ENCODE measurements at regions not wholly inside any gene's neighbourhood (a gene's known extent, or its start where the extent isn't known, plus 50 kb on each side); places are given as distances from the start of the nearest gene placed in this dataset.

GRCh38 chr2:40512256-40512655 is 60.4 kb upstream of the SLC8A1 start:
- Histone ChIP-seq H3K27ac (ENCODE audit: low read depth, low read length, poor library complexity, severe bottlenecking) (no peak overlapping the region), H3K4me3 (ENCODE audit: low read depth, low read length, poor library complexity, severe bottlenecking) (no peak overlapping the region), H2AFZ (ENCODE audit: low read length) (no peak overlapping the region), H3K36me3 (ENCODE audit: insufficient read depth, low read length) (no peaks in the 10 kb centered on the region), H3K9me2 (ENCODE audit: insufficient read depth, low read length) (no peaks in the 10 kb centered on the region), H3K79me2 (ENCODE audit: insufficient read depth, low read depth, low read length) (no peaks in the 10 kb centered on the region), H3K4me2 (ENCODE audit: low read length) (no peak overlapping the region), H3K4me1 (ENCODE audit: insufficient read depth, low read length, poor library complexity, severe bottlenecking) (no peaks in the 10 kb centered on the region), H4K20me1 (ENCODE audit: insufficient read depth, low read length) (no peaks in the 10 kb centered on the region), H3K9me3 (ENCODE audit: low read length) (no peaks in the 10 kb centered on the region)
- BruUV-seq (replicated peaks), result no TSS peak
- POLR2A ChIA-PET, result interaction anchor here (0.7 to 1.5 kb wide), 5 partner anchors 11 to 314 kb away, joined by 3 to 6 read pairs (median 3); no protein-coding TSS in a partner anchor
- CTCF ChIA-PET (ENCODE audit: unreplicated experiment), result no interaction called here
- TF ChIP-seq, protein P1, sequence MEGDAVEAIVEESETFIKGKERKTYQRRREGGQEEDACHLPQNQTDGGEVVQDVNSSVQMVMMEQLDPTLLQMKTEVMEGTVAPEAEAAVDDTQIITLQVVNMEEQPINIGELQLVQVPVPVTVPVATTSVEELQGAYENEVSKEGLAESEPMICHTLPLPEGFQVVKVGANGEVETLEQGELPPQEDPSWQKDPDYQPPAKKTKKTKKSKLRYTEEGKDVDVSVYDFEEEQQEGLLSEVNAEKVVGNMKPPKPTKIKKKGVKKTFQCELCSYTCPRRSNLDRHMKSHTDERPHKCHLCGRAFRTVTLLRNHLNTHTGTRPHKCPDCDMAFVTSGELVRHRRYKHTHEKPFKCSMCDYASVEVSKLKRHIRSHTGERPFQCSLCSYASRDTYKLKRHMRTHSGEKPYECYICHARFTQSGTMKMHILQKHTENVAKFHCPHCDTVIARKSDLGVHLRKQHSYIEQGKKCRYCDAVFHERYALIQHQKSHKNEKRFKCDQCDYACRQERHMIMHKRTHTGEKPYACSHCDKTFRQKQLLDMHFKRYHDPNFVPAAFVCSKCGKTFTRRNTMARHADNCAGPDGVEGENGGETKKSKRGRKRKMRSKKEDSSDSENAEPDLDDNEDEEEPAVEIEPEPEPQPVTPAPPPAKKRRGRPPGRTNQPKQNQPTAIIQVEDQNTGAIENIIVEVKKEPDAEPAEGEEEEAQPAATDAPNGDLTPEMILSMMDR (conservative IDR thresholded peaks at IDR 0.05; ENCODE audit: low read length), result no peak
- TF ChIP-seq EZH2phosphoT487 (IDR thresholded peaks at IDR 0.05; ENCODE audit: borderline replicate concordance, low read depth, low read length), result no peak
- intact Hi-C loops (cut with micrococcal nuclease; ENCODE audit: unreplicated experiment), result no loop called here
- no peak for DNase-seq (ENCODE audit: low spot score)

GRCh38 chr2:40513201-40513600 is 61.3 kb upstream of the SLC8A1 start:
- H3K79me2 ChIP-seq (ENCODE audit: insufficient read depth, low read depth, low read length), result no peaks in the 10 kb centered on the region
- H2AFZ ChIP-seq (ENCODE audit: low read length), result no peak overlapping the region
- intact Hi-C loops (cut with micrococcal nuclease; ENCODE audit: unreplicated experiment), result no loop called here
- H3K4me2 ChIP-seq (ENCODE audit: low read length), result no peak overlapping the region
- H3K27ac ChIP-seq (ENCODE audit: low read depth, low read length, poor library complexity, severe bottlenecking), result no peak overlapping the region
- H3K9me3 ChIP-seq (ENCODE audit: low read length), result no peaks in the 10 kb centered on the region
- no peak overlapping the region for H3K4me3 ChIP-seq (ENCODE audit: low read depth, low read length, poor library complexity, severe bottlenecking)
- H3K4me1 ChIP-seq (ENCODE audit: insufficient read depth, low read length, poor library complexity, severe bottlenecking), result no peaks in the 10 kb centered on the region
- DNase-seq (ENCODE audit: low spot score), result no peak
- no peaks in the 10 kb centered on the region for H3K36me3 ChIP-seq (ENCODE audit: insufficient read depth, low read length)
- TF ChIP-seq, protein P1 (conservative IDR thresholded peaks at IDR 0.05; ENCODE audit: low read length), result no peak
- no peak for TF ChIP-seq EZH2phosphoT487 (IDR thresholded peaks at IDR 0.05; ENCODE audit: borderline replicate concordance, low read depth, low read length)
- ChIA-PET POLR2A (interaction anchor here (0.7 to 1.5 kb wide), 3 partner anchors 12 to 315 kb away, joined by 3 to 6 read pairs (median 4); no protein-coding TSS in a partner anchor), CTCF (ENCODE audit: unreplicated experiment) (no interaction called here)
- no peaks in the 10 kb centered on the region for H4K20me1 ChIP-seq (ENCODE audit: insufficient read depth, low read length)
- no peaks in the 10 kb centered on the region for H3K9me2 ChIP-seq (ENCODE audit: insufficient read depth, low read length)
- no TSS peak for BruUV-seq (replicated peaks)

DNA sequence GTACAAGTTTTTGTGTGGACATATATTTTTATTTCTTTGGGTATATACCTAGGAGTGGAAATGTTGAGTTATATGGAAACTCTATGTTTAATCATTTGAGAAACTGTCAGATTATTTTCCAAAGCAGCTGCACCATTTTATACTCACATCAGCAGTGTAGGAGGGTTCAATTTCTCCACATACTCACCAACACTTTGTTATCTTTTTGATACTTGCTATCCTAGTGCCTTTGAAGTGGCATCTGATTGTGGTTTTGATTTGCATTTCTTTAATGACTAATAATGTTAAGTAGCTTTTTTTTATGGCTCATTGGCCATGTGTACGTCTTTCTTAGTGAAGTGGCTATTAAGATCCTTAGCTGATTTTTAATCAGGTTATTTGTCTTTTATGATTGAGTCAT is 64.7 kb upstream of the SLC8A1 start:
- BruUV-seq (replicated peaks), result no TSS peak
- TF ChIP-seq, protein P1 (conservative IDR thresholded peaks at IDR 0.05; ENCODE audit: low read length), result no peak
- no peak for TF ChIP-seq EZH2phosphoT487 (IDR thresholded peaks at IDR 0.05; ENCODE audit: borderline replicate concordance, low read depth, low read length)
- intact Hi-C loops (cut with micrococcal nuclease; ENCODE audit: unreplicated experiment), result no loop called here
- POLR2A ChIA-PET, result no interaction called here
- H3K4me1 ChIP-seq (ENCODE audit: insufficient read depth, low read length, poor library complexity, severe bottlenecking), result no peaks in the 10 kb centered on the region
- H3K36me3 ChIP-seq (ENCODE audit: insufficient read depth, low read length), result no peaks in the 10 kb centered on the region
- H3K4me3 ChIP-seq (ENCODE audit: low read depth, low read length, poor library complexity, severe bottlenecking), result no peak overlapping the region
- no peak overlapping the region for H3K27ac ChIP-seq (ENCODE audit: low read depth, low read length, poor library complexity, severe bottlenecking)
- no peaks in the 10 kb centered on the region for H3K9me2 ChIP-seq (ENCODE audit: insufficient read depth, low read length)
- CTCF ChIA-PET (ENCODE audit: unreplicated experiment), result no interaction called here
- no peaks in the 10 kb centered on the region for H3K79me2 ChIP-seq (ENCODE audit: insufficient read depth, low read depth, low read length)
- H2AFZ ChIP-seq (ENCODE audit: low read length), result 0 out of 2 replicates have a peak overlapping the region, but pooled peaks have one; percentile 11
- H4K20me1 ChIP-seq (ENCODE audit: insufficient read depth, low read length), result no peaks in the 10 kb centered on the region
- no peak for DNase-seq (ENCODE audit: low spot score)
- H3K4me2 ChIP-seq (ENCODE audit: low read length), result no peak overlapping the region
- H3K9me3 ChIP-seq (ENCODE audit: low read length), result no peaks in the 10 kb centered on the region
